ENCODE measurements at regions not wholly inside any gene's neighbourhood (a gene's known extent, or its start where the extent isn't known, plus 50 kb on each side); places are given as distances from the start of the nearest gene placed in this dataset.
"Not testable (repeated sequence)": the region's sequence is repeated elsewhere in the genome, so short reads cannot be mapped to it uniquely, and the experiment has no call there.

GRCh38 chr11:134719940-134720690 lies 308.1 kb upstream of the B3GAT1 start:
- not testable (repeated sequence) for DNase-seq

GRCh38 chr11:134719397-134719796 lies 307.4 kb upstream of the B3GAT1 start:
- DNase-seq, result no peak

DNA sequence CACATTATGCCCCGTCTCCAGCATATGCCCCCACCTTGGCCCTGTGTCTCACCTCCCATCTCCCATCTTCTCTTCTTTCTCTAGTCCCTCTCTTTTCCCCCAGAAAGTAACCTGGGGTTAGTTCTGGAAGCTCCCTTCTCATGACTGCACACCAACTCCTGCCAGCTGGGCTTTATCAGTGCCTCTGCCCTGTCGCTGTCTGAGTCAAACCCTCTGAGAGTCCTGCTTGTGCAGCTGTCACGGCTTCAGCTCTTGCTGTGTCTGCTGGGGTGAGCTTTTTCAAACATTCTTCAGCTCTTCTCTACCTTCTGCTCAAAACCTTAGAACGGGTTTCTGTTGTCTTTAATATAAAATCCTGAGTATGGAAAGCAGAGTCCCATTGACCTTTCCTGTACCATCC lies 304.5 kb upstream of the B3GAT1 start:
- DNase-seq, result no peak

DNA sequence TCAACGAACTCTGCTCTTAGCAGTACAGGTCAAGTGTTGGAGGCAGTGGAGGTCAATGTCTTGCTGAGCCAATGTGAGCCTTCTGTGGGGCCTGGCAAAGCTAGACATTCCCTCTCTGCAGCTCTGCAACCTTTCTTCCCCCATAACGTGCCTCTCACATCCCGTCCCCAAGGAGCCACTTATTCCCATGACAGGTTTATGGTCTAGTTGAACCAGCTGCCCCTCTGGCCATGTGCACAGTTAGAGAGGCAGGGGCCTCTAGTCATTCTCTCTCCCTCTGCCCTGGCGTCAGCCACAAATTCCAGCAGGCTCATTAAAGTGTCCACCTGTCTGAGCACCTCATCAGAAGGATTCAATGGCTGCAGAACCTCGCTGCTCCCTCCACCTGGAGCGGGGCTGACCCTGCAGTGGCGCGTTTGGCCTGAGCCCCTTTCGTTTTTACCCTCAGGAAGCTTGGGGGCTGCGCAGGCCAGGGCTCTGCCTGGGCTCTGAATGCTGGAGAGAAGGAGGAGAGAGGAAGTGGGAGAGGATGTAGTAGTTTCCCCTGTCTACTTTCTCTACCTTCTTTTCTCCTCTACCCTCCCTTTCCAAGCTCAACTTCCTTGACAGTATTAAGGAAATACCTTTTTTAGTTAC lies 302.1 kb upstream of the B3GAT1 start:
- DNase-seq, result no peak

DNA sequence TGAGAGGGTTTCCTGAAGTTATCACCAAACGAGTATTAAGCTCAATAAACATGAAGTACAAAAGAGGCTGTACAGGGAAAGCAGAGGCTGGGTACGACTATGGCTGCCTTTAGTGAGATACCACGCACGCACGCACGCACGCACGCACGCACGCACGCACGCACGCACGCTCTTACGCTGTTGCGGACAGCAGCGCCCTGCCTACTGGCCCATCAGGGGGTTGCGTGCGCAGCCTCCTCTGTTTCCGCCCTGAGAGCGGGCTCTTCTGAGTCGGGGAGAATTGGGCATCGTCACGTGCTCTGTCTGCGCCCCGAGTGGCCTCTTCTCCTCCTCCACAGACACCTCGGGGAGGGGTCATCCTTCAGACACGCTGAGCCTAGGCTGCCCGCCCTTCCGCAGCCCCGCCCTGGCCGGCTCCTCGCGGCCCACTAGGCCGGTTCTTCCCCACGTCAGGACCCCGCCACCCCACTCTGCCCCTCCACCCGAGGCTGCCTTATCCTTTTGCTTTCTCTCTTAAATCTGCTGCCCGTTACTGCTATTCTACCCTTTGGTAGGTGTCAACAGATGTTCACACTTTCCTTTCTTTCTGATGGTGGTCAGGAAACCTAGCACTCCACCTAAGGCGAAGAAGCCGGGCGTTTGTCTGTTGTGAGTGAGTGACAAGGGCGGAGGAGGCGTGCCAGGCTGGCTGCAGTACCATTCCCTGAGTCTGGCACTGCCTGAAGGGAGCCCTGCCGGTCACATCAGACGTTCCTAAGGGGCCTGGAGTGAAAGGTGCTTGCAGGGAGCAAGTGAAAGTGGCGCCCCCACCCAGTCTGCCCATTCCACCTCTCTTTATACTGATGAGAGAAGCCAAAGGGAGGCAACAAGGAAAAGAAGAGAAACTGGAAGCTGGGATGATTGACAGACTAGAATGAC lies 300.4 kb upstream of the B3GAT1 start:
- no peak for DNase-seq

GRCh38 chr11:134711588-134711987 lies 299.5 kb upstream of the B3GAT1 start:
- DNase-seq, result no peak

GRCh38 chr11:134710861-134711407 lies 298.9 kb upstream of the B3GAT1 start:
- no peak for DNase-seq

GRCh38 chr11:134705858-134706257 lies 293.8 kb upstream of the B3GAT1 start:
- DNase-seq, result no peak

DNA sequence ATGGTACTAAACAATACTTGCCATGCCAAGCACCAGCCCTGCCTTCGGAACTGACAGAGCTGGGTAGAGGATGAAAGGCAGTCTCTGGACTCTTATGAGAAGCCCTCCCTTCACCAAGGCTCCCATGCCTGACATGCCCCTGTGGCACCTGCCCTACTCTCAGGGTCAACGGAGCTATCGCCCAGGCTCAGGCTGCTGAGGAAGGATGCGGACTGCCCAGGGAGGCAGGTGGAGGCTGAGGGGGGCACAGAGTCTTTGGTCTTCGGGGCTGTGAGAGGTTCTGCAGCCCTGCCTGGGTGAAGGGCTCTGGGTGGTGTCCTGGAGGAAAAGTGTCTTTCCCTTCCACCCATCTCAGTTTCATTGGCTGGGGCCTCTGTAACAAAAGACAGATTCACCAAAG lies 290.8 kb upstream of the B3GAT1 start:
- no peak for DNase-seq

- DNase-seq, result no peak
Measured at GRCh38 chr11:134701564-134702165, 289.6 kb upstream of the B3GAT1 start.

- DNase-seq, result no peak
Measured at GRCh38 chr11:134700101-134700640, 288.1 kb upstream of the B3GAT1 start.

DNA sequence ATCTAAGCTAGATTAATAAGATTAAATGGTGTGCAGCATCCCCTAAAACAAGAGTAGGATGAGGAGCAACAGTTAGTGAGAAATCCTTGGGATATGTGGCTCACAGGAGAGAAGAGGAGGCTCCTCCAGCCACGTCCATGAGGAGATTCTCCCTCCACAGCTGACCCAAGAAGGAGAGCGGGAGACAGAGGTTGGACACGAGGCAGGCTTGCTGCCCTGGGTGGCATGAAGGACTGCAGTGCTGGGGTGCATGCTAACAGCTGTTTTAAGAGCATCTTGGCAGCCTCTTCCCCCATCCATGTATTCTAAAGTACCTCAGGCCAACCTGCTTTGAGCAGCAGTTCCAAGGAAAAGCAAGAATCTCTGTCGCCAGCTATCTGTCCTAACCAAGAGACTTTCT lies 284.4 kb upstream of the B3GAT1 start:
- no peak for DNase-seq

GRCh38 chr11:134691985-134692384 lies 279.9 kb upstream of the B3GAT1 start:
- no peak for DNase-seq

DNA sequence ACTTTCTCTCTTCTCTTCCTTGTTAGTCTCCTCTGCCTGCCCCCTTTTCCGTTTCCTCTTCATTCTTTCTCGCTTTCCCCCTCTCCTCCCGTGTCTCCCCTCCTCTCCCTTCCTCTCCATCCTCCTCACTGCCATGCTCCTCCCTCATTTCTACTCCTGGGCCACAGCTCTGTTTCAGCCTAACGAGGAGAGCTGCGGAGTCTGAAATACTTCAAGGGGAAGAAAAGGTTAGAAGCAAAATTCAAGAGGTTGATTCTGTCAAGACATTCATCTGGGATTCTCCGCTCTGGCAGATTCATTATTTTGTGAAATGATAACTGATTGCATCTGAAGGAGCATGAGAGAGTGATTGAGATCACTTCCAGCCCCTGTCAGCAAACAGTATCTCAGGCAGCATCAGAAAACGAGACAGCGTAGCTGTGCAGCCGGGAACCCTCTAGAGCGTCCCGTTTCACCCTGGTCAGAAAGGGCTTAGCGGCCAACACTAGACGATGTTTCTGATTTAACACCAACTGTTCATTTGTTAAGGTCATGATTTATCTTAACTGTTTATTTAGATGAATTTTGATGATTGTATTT lies 279.3 kb upstream of the B3GAT1 start:
- no peak for DNase-seq

DNA sequence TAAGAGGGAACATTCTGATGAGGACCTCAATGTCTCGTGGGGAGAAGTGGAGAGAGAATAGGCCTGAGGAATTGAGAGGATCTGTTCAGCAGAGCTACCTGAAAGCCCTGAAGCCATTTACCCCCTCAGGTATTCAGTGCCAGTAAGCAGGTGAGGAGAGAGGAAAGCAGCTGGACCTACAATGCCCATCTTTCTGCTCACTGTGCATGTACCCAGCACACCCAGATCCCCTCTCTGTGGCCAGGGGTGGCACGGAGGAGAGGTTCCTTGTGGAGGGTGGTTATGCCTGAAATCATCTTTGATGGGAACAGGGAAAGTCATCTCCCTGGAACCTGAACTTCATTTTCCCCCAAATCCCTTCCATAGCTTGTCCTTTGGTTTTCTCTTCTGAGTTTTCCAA lies 277.8 kb upstream of the B3GAT1 start:
- no peak for DNase-seq

DNA sequence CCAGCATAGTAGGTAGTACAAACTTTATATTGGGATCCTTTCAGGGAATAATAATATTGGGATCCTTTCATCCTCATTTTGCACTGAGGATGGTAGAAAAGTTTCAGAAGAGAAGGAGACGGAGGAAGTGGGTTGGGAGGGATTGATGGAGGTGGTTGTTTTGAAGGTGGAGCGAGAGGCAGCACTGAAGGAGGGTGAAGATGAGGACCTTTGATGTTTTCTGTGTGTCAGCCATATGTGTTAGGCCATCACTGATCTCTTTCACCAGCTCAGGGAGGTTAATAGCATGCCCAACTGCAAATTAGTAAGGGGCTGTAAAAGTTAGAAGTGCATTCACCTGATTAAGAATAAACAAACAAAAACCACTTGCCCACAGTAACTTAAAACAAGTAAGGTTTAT lies 275.5 kb upstream of the B3GAT1 start:
- no peak for DNase-seq

- DNase-seq, result no peak
Measured at GRCh38 chr11:134686460-134687061, 274.5 kb upstream of the B3GAT1 start.

GRCh38 chr11:134685793-134686380 lies 273.8 kb upstream of the B3GAT1 start:
- no peak for DNase-seq

- DNase-seq, result no peak
Measured at GRCh38 chr11:134684576-134684975, 272.5 kb upstream of the B3GAT1 start.

DNA sequence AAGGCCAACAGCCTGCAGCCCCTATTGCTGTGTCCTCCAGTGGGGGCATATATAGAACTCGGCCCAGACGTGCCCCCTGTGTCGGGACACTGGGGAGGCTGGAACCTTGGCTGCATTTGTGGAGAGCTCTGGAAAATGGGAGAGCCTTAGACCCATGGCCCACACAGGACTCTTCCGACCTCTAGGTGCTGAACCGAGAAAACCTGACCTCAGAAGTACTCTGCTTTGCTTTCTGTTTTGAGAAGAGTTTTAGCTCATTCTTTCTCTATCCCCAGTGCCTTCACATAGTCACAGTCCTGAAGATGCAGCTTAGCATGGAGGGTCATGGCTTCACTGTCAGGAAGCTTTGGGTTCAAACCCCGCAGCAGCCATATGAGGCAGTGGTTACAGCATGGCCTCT lies 271.8 kb upstream of the B3GAT1 start:
- DNase-seq, result no peak

DNA sequence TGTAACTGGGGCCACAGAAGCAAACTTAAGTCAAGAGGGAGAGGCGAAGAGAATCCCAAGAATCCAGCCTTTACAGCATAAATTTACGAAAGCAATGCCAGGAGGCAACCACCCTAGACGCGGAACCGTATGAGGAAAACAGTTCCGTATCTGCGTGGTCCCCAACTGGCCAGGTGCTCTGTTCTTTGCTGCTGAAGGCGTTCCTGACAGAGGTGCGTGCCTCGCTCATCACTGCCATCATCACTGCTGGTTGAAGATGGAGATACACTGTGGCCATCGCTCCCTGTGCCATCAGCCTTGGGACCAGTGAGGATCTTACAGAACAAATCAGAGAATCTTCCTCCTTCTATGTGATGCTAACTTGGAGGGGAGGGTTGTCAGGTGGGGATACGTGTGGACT lies 270.5 kb upstream of the B3GAT1 start:
- DNase-seq, result no peak
